HL-60/S4 treated with retinoic acid at 250 ng/mL for 4 days and 3 days (cell line): ENCODE measurements at regions not wholly inside any gene's neighbourhood (a gene's known extent, or its start where the extent isn't known, plus 50 kb on each side); places are given as distances from the start of the nearest gene placed in this dataset.

Source experiments
- in situ Hi-C: fragments of 300-500 bp; cut with MboI; formaldehyde crosslinking; loops from 2 replicates; pipeline ENCODE4 v1.7.0; 2022; ENCODE audit warnings: low sequenced_read_pairs

- in situ Hi-C loops, result no loop called here
These were observed 343.5 kb upstream of the RGS6 start for GRCh38 chr14:71588576-71589215.

GRCh38 chr14:71589609-71590008 is 342.6 kb upstream of the RGS6 start:
- in situ Hi-C loops, result no loop called here

DNA sequence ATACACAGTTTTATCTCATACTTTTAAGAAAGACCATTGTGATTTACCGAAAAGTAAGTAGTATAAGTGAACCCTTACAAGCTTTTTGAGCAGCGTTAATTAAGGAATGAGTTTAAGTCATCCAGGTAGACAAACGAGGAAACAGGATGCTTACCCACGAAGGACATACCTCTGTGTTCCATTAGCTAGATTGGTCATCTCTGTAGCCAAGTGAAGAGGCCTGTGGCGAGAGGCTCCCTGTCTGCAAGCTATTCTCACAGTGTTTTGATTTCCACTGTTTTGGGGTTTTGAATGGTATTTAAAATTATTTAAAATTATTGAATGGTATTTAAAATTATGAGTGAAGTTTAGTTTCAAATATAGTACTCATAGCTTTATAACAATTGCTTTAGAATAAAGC is 342.1 kb upstream of the RGS6 start:
- in situ Hi-C loops, result no loop called here

- in situ Hi-C loops, result no loop called here
These were observed 341.0 kb upstream of the RGS6 start for GRCh38 chr14:71591231-71591630.

GRCh38 chr14:71591929-71592328 is 340.3 kb upstream of the RGS6 start:
- in situ Hi-C loops, result no loop called here

DNA sequence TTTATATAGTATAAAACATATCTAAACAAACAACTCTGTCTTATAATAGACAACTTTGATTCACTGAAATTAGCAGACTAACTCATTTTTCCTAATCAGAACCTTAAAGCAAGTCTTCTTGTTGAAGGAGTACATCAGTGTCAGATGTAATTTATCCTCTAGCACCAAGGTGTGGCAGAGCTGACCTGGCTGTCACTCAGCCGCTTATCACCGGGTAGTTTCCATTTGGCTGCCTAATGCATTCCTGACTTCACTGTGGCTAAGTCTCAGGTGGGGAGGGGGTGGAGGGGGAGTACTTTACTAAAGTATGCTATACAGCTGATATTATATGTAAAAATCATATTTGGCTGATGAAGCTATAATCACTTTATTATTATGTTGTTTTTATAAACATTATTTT is 339.9 kb upstream of the RGS6 start:
- in situ Hi-C loops, result no loop called here

GRCh38 chr14:71593966-71594365 is 338.3 kb upstream of the RGS6 start:
- in situ Hi-C loops, result no loop called here

- in situ Hi-C loops, result no loop called here
These were observed 337.4 kb upstream of the RGS6 start for GRCh38 chr14:71594821-71595220.

- in situ Hi-C loops, result no loop called here
These were observed 336.8 kb upstream of the RGS6 start for GRCh38 chr14:71595441-71595840.

GRCh38 chr14:71597287-71597920 is 334.8 kb upstream of the RGS6 start:
- in situ Hi-C loops, result no loop called here

DNA sequence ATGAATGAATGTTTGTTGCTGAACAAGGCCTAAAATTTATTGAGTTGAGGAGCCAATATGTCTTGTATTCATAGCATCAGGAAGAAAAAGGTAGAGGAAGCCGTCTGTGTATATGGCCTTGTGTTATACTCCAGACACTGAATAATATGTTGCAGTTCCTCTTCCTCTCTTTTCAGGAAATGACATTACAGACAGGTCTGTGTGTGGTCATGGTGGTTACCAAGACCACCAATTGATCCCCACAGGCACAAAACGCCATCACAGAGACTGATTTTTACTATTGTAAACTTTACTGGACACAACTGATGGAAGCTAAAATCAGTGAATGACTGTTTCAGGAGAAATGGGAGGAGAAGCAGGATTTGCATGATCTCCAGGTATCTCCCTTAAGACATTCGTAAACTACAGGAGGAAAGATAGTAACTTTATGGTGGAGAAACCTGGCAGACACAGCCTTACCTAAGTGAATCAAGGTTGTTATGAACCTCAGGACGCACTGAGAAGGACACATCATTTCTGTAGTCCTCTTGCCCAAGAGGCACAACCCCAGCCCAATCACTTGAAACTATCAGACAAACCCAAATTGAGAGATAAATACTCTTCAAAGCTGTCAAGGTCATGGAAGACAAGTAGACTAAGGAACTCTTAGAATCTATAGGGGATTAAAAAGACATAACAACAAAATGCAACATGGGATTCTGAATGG is 334.1 kb upstream of the RGS6 start:
- in situ Hi-C loops, result no loop called here

DNA sequence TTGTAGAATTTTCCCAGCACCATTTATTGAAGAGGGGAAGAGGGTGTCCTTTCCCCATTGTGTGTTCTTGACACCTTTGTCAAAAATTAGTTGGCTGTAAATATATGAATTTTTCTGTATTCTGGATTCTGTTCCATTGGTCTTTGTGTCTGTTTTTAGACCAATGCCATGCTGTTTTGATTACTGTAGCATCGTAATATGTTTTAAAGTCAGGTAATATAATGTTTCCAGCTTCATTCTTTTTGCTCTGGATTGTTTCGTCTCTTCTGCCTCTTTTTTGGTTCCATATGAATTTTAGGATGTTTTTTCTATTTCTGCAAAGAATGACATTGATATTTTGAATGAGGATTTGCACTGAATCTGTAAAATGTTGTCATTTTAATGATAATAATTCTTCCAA is 331.9 kb upstream of the RGS6 start:
- in situ Hi-C loops, result no loop called here

DNA sequence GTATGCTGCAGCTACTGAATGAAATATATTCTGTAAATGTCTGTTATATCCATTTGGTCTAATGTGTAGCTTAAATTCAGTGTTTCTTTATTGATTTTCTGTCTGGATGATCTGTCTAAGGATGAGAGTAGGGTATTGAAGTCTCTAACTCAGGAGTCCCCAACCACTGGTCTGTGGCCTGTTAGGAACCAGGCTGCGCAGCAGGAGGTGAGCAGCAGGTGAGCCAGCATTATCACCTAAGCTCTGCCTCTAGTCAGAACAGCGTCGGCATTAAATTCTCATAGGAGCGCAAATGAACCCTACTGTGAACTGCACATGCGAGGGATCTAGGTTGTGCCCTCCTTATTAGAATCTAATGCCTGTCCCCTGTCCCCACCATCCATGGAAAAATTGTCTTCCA is 329.7 kb upstream of the RGS6 start:
- in situ Hi-C loops, result no loop called here

DNA sequence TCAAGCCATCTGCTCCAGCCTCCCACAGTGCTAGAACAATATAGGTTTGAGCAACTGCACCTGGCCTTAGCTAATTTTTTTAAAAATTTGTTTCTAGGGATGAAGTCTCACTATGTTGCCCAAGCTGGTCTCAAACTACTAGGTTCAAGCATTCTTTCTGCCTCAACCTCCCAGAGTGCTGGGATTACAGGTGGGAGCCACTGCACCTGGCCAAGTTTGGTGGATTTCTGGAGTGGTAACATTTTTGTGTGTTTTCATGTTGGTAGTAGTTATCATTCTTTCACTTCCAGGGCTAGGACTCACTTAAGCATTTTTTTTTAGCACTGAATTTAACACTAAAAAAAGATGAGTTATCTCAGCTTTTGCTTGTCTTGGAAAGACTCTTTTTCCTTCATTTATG is 328.0 kb upstream of the RGS6 start:
- in situ Hi-C loops, result no loop called here

- in situ Hi-C loops, result no loop called here
These were observed 326.2 kb upstream of the RGS6 start for GRCh38 chr14:71606064-71606463.

DNA sequence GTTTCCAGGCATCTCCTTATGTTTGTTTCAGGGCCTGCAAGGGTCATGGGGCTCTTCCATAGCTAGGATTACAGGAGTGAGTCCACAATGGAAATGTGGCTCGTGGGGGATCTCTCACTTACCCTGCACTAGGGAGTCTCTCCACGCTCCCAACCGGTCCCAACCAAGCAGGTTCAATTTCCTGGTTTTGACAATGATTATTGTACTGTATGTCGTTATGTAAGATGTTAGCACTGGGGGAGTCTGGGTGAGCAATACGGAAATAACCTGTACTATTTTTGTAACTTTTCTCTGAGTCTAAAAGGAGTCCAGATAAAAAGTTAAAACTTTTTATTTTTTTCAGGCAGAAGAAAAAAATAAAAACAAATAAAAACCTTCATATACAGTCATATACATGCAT is 325.7 kb upstream of the RGS6 start:
- in situ Hi-C loops, result no loop called here

- in situ Hi-C loops, result no loop called here
These were observed 325.2 kb upstream of the RGS6 start for GRCh38 chr14:71607056-71607455.

DNA sequence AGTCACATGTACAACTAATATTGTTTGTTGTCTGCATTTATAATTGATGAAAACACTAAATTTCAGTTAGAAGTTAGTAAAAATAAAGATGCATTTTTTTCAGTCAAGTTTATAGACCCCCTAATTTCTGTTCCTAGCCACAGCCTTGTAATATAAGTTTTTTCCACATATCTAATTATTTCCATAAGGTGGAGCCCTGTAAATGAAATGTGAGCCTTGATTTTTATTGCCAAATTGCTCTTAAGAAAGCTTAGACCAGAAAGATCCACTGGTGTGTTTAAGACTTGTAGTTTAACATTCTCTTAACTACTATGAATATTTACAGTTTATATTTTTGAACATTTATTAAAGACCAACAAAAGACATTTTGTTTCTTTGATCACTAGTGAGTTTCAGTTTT is 322.1 kb upstream of the RGS6 start:
- in situ Hi-C loops, result no loop called here

DNA sequence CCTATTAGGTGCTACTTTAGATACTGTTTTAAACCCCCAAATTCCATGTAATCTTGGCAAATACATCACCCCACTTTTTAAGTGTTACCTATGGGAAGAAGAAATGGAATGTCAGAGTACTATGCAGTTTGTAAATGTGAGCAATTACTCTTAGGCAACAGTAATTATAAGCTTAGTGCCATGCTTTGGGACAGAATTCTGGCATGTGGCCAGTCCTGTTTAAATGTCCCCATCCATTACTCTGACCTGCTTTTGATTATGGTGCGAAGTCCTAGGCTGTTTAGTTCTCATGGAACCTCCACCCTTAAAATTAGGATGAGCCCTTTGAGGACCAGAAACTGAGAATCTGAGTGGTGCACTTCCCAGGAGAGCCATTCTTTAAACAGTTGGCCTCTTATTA is 321.4 kb upstream of the RGS6 start:
- in situ Hi-C loops, result no loop called here

- in situ Hi-C loops, result no loop called here
These were observed 319.1 kb upstream of the RGS6 start for GRCh38 chr14:71613168-71613567.

- in situ Hi-C loops, result no loop called here
These were observed 316.2 kb upstream of the RGS6 start for GRCh38 chr14:71616013-71616412.

DNA sequence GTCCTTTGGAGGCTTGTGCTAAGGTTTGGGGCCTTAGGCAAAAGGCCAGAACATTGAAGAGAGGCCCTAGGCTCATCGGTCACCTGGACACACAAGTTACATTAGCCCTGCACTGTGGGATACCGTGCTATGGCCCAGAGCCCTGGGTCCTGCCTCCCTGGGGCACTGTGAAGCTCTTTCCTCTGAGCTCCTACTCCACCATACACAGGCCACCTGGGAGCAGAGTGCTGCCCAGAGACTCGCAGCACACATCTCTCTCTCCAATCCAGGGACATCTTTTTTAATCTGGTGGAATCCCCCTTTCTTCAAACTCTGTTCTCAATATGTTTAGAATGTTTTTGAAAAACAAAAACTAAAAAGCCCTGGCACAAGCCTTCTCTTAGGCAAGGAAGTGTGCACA is 314.2 kb upstream of the RGS6 start:
- in situ Hi-C loops, result no loop called here
